ENCODE measurements at regions not wholly inside any gene's neighbourhood (a gene's known extent, or its start where the extent isn't known, plus 50 kb on each side); places are given as distances from the start of the nearest gene placed in this dataset.

GRCh38 chr11:32224580-32224979 lies 133.7 kb downstream of the RCN1 start:
- no peaks in the 10 kb centered on the region for H3F3A ChIP-seq (replicated peaks; ENCODE audit: insufficient read depth)
- no peak overlapping the region for H3K4me2 ChIP-seq
- TF ChIP-seq RFX5 (IDR thresholded peaks at IDR 0.05; ENCODE audit: low read length) (no peak), RCOR1 (IDR thresholded peaks at IDR 0.05; ENCODE audit: low read length) (no peak), PBX3 (IDR thresholded peaks at IDR 0.05) (no peak), MXI1 (IDR thresholded peaks at IDR 0.05; ENCODE audit: low read depth, low read length) (no peak), USF2 (IDR thresholded peaks at IDR 0.05; ENCODE audit: borderline replicate concordance, low read depth, low read length) (no peak), RAD21 (IDR thresholded peaks at IDR 0.05; ENCODE audit: low read length) (no peak), REST (IDR thresholded peaks at IDR 0.05; ENCODE audit: low read depth, low read length) (no peak), CHD2 (IDR thresholded peaks at IDR 0.05; ENCODE audit: low read length, partially characterized antibody) (no peak), ELF1 (IDR thresholded peaks at IDR 0.05) (no peak), EP300 (IDR thresholded peaks at IDR 0.05; ENCODE audit: borderline replicate concordance in 1 of 2, low read depth in 1 of 2, low read length in 1 of 2) (no peak)
- no peaks in the 10 kb centered on the region for H3K79me2 ChIP-seq (ENCODE audit: insufficient read depth)
- H3K36me3 ChIP-seq (replicated peaks in 1 of 2; ENCODE audit: control insufficient read depth in 1 of 2, insufficient read depth in 2 of 2, low read length in 1 of 2) = no peaks in the 10 kb centered on the region
- H4K20me1 ChIP-seq (ENCODE audit: insufficient read depth) = no peaks in the 10 kb centered on the region
- peaks cover 0 to 2% of the 10 kb centered on the region in 2 experiments; a peak in 2 of 4 replicates for H3K4me1 ChIP-seq (ENCODE audit: control insufficient read depth in 1 of 2, insufficient read depth in 2 of 2, low read depth in 1 of 2, low read length in 1 of 2)
- peaks cover 17% of the 10 kb centered on the region; the same call in 1 of the 2 replicates for H3K27me3 ChIP-seq (ENCODE audit: insufficient read depth)
- H3K4me3 ChIP-seq (ENCODE audit: low read depth in 2 of 2, low read length in 1 of 2) = no peak overlapping the region
- H3K27ac ChIP-seq (ENCODE audit: low read depth in 2 of 2, low read length in 1 of 2) = no peak overlapping the region
- DNase-seq = no peak
- no peaks in the 10 kb centered on the region for H3K9me3 ChIP-seq
- POLR2A ChIA-PET = no interaction called here
- H2AFZ ChIP-seq (ENCODE audit: low read depth) = no peak overlapping the region
- H3K9me2 ChIP-seq = no peaks in the 10 kb centered on the region
- CTCF ChIA-PET = no interaction called here
- H3K9ac ChIP-seq = no peak overlapping the region
- WGBS (ENCODE audit: low lambda C conversion rate) = 30% methylated on average over 3 of the region's 3 CpGs

- 18% methylated on average over 12 of the region's 14 CpGs for WGBS (ENCODE audit: low lambda C conversion rate)
- Histone ChIP-seq H3K27me3 (ENCODE audit: insufficient read depth) (peaks cover 10% of the 10 kb centered on the region; the same call in 1 of the 2 replicates), H3K9me3 (no peaks in the 10 kb centered on the region), H3K27ac (ENCODE audit: low read depth in 2 of 2, low read length in 1 of 2) (no peak overlapping the region), H3K4me1 (ENCODE audit: control insufficient read depth in 1 of 2, insufficient read depth in 2 of 2, low read depth in 1 of 2, low read length in 1 of 2) (peaks cover 0 to 2% of the 10 kb centered on the region in 2 experiments; a peak in 2 of 4 replicates), H3K79me2 (ENCODE audit: insufficient read depth) (no peaks in the 10 kb centered on the region), H2AFZ (ENCODE audit: low read depth) (no peak overlapping the region), H3F3A (replicated peaks; ENCODE audit: insufficient read depth) (no peaks in the 10 kb centered on the region), H3K9me2 (no peaks in the 10 kb centered on the region), H3K9ac (no peak overlapping the region), H3K4me2 (no peak overlapping the region), H3K36me3 (replicated peaks in 1 of 2; ENCODE audit: control insufficient read depth in 1 of 2, insufficient read depth in 2 of 2, low read length in 1 of 2) (no peaks in the 10 kb centered on the region), H3K4me3 (ENCODE audit: low read depth in 2 of 2, low read length in 1 of 2) (no peak overlapping the region), H4K20me1 (ENCODE audit: insufficient read depth) (no peaks in the 10 kb centered on the region)
- no peak for TF ChIP-seq GABPA (IDR thresholded peaks at IDR 0.05; ENCODE audit: low read depth)
- TF ChIP-seq RCOR1 (IDR thresholded peaks at IDR 0.05; ENCODE audit: low read length) = peak; percentile 58; the same call in 1 of the 2 replicates
- no peak for TF ChIP-seq USF1 (IDR thresholded peaks at IDR 0.05; ENCODE audit: borderline replicate concordance, low read depth)
- POLR2A ChIA-PET = no interaction called here
- DNase-seq = peak; percentile 14
- CTCF ChIA-PET = no interaction called here
Measured at GRCh38 chr11:32225571-32226285, 134.9 kb downstream of the RCN1 start.
